H9 (cell line): ENCODE measurements at regions not wholly inside any gene's neighbourhood (a gene's known extent, or its start where the extent isn't known, plus 50 kb on each side); places are given as distances from the start of the nearest gene placed in this dataset.

Experiments
- DNase-seq: peaks from one replicate; pipeline ENCODE4 v3.0.0-alpha.2; 2017
- H2AFZ ChIP-seq: one replicate; pipeline ENCODE4 v1.6.1; 2013; ENCODE audit warnings: mild to moderate bottlenecking, low read length, control low read depth, moderate library complexity
- H2AK5ac ChIP-seq: 2 replicates; pipeline ENCODE4 v1.6.1; 2013; ENCODE audit warnings: low read length, control low read depth, mixed read lengths; ENCODE audit not compliant: insufficient read length
- H2BK120ac ChIP-seq: one replicate; pipeline ENCODE4 v1.6.1; 2013; ENCODE audit warnings: low read depth, mild to moderate bottlenecking, low read length, control low read depth, inconsistent platforms; ENCODE audit not compliant: poor library complexity, severe bottlenecking
- H2BK12ac ChIP-seq: 2 replicates; pipeline ENCODE4 v1.6.1; 2013; ENCODE audit warnings: low read length, control low read depth, mixed read lengths, low read depth; ENCODE audit not compliant: insufficient read length
- H2BK15ac ChIP-seq: 2 replicates; pipeline ENCODE4 v1.6.1; 2013; ENCODE audit warnings: low read depth, low read length, control low read depth
- H2BK20ac ChIP-seq: one replicate; pipeline ENCODE4 v1.6.1; 2013; ENCODE audit warnings: low read depth, mild to moderate bottlenecking, low read length, control low read depth, inconsistent platforms; ENCODE audit not compliant: poor library complexity, severe bottlenecking
- H2BK5ac ChIP-seq: 2 replicates; pipeline ENCODE4 v1.6.1; 2013; ENCODE audit warnings: low read length, control low read depth, mixed read lengths; ENCODE audit not compliant: insufficient read length
- H3K14ac ChIP-seq: 2 replicates; pipeline ENCODE4 v1.6.1; 2013; ENCODE audit warnings: low read length, control low read depth; ENCODE audit not compliant: insufficient read depth
- H3K18ac ChIP-seq: 2 replicates; pipeline ENCODE4 v1.6.1; 2013; ENCODE audit warnings: low read depth, mild to moderate bottlenecking, mixed read lengths, low read length, control low read depth; ENCODE audit not compliant: insufficient read length
- H3K23ac ChIP-seq: 2 replicates; pipeline ENCODE4 v1.6.1; 2013; ENCODE audit warnings: low read length, control low read depth, mixed read lengths, low read depth; ENCODE audit not compliant: insufficient read length
- H3K23me2 ChIP-seq: 2 replicates; pipeline ENCODE4 v1.6.1; 2013; ENCODE audit warnings: low read depth, mild to moderate bottlenecking, mixed read lengths, low read length, control low read depth; ENCODE audit not compliant: insufficient read length, poor library complexity, severe bottlenecking
- H3K27ac ChIP-seq: 2 replicates; pipeline ENCODE4 v1.5.1; 2013; ENCODE audit warnings: low read length, control low read depth, mixed read lengths, low read depth; ENCODE audit not compliant: insufficient read length
- H3K27me3 ChIP-seq: 2 replicates; pipeline ENCODE4 v1.6.1; 2013; ENCODE audit warnings: low read length, control low read depth, inconsistent platforms; ENCODE audit not compliant: insufficient read depth
- H3K4ac ChIP-seq: 2 replicates; pipeline ENCODE4 v1.6.1; 2013; ENCODE audit warnings: low read depth, mild to moderate bottlenecking, control low read depth, inconsistent platforms, low read length, moderate library complexity
- H3K4me1 ChIP-seq: 2 replicates; pipeline ENCODE4 v1.6.1; 2013; ENCODE audit warnings: low read length, control low read depth, inconsistent platforms; ENCODE audit not compliant: insufficient read depth
- H3K4me2 ChIP-seq: 2 replicates; pipeline ENCODE4 v1.6.1; 2013; ENCODE audit warnings: low read length, control low read depth, mixed read lengths; ENCODE audit not compliant: insufficient read length, insufficient read depth
- H3K56ac ChIP-seq: 2 replicates; pipeline ENCODE4 v1.6.1; 2013; ENCODE audit warnings: low read depth, mild to moderate bottlenecking, mixed read lengths, low read length, control low read depth; ENCODE audit not compliant: insufficient read length
- H3K79me1 ChIP-seq: 2 replicates; pipeline ENCODE4 v1.6.1; 2013; ENCODE audit warnings: low read depth, mild to moderate bottlenecking, moderate library complexity, low read length, control low read depth, inconsistent platforms; ENCODE audit not compliant: insufficient read depth, poor library complexity, severe bottlenecking
- H3K79me2 ChIP-seq: 2 replicates; pipeline ENCODE4 v1.6.1; 2013; ENCODE audit warnings: low read length, control low read depth, inconsistent platforms; ENCODE audit not compliant: insufficient read depth
- H3K9ac ChIP-seq: 2 replicates; pipeline ENCODE4 v1.6.1; 2013; ENCODE audit warnings: low read length, control low read depth, mixed read lengths; ENCODE audit not compliant: insufficient read length; ENCODE audit errors: extremely low read depth
- H3K9me3 ChIP-seq: one replicate; pipeline ENCODE4 v1.6.1; 2013; ENCODE audit warnings: low read depth, low read length, inconsistent platforms; ENCODE audit not compliant: control insufficient read depth
- H3T11ph ChIP-seq: one replicate; pipeline ENCODE4 v1.6.1; 2013; ENCODE audit warnings: mild to moderate bottlenecking, low read length, control low read depth, inconsistent platforms
- H4K20me1 ChIP-seq: one replicate; pipeline ENCODE4 v1.6.1; 2013; ENCODE audit not compliant: control insufficient read depth, insufficient read length, insufficient read depth
- H4K5ac ChIP-seq: 2 replicates; pipeline ENCODE4 v1.6.1; 2013; ENCODE audit warnings: low read depth, mild to moderate bottlenecking, mixed read lengths, low read length, control low read depth; ENCODE audit not compliant: insufficient read length
- H4K8ac ChIP-seq: replicated peaks from 2 replicates; pipeline ENCODE4 v1.6.1; 2013; ENCODE audit warnings: low read length, control low read depth, mixed read lengths, low read depth; ENCODE audit not compliant: insufficient read length
- H4K91ac ChIP-seq: 2 replicates; pipeline ENCODE4 v1.6.1; 2013; ENCODE audit warnings: low read depth, mild to moderate bottlenecking, moderate library complexity, mixed read lengths, low read length, control low read depth; ENCODE audit not compliant: insufficient read length
- H3K27ac Mint-ChIP-seq, 3 experiments: 2 replicates in 2 of 3; 3 replicates in 1 of 3; pipeline ENCODE4 v1.8.0; 2020 to 2021; ENCODE audit warnings: mixed read lengths in 3 of 3, mild to moderate bottlenecking in 1 of 3, moderate library complexity in 1 of 3
- H3K27me3 Mint-ChIP-seq: 2 replicates; pipeline ENCODE4 v1.8.0; 2021; ENCODE audit warnings: low read depth, mild to moderate bottlenecking, moderate library complexity, mixed read lengths
- H3K36me3 Mint-ChIP-seq, 3 experiments: 2 replicates in 2 of 3; 3 replicates in 1 of 3; pipeline ENCODE4 v1.8.0; 2020 to 2021; ENCODE audit warnings: low read depth in 3 of 3, mixed read lengths in 3 of 3; ENCODE audit not compliant: insufficient read depth in 1 of 3
- H3K4me1 Mint-ChIP-seq, 2 experiments: 2 replicates each; pipeline ENCODE4 v1.8.0; 2020; ENCODE audit warnings: mixed read lengths in 2 of 2
- H3K4me3 Mint-ChIP-seq, 2 experiments: 2 replicates in 1 of 2; 3 replicates in 1 of 2; pipeline ENCODE4 v1.8.0; 2020 to 2021; ENCODE audit warnings: mild to moderate bottlenecking in 2 of 2, mixed read lengths in 2 of 2, moderate library complexity in 1 of 2
- H3K9me3 Mint-ChIP-seq, 2 experiments: 2 replicates in 1 of 2; 3 replicates in 1 of 2; pipeline ENCODE4 v1.8.0; 2020; ENCODE audit warnings: mild to moderate bottlenecking in 2 of 2, mixed read lengths in 2 of 2, moderate library complexity in 1 of 2
- WGBS: extraction: QIAGEN DNeasy Blood & Tissue Kit; methylation state at CpG from one replicate; pipeline ENCODE4 v1.1.7; 2013; ENCODE audit warnings: missing lambda C conversion rate, low lambda C conversion rate, mixed read lengths; ENCODE audit not compliant: insufficient read length; ENCODE audit errors: extremely low coverage; 5-methylcytosine and 5-hydroxymethylcytosine counted together
- TF ChIP-seq, protein P1 (sequence below): fragments of 200-600 bp; sonication (generic); conservative IDR thresholded peaks from 3 replicates; pipeline ENCODE4 v1.8.0; 2021; ENCODE audit warnings: antibody characterized with exemption, mild to moderate bottlenecking

DNA sequence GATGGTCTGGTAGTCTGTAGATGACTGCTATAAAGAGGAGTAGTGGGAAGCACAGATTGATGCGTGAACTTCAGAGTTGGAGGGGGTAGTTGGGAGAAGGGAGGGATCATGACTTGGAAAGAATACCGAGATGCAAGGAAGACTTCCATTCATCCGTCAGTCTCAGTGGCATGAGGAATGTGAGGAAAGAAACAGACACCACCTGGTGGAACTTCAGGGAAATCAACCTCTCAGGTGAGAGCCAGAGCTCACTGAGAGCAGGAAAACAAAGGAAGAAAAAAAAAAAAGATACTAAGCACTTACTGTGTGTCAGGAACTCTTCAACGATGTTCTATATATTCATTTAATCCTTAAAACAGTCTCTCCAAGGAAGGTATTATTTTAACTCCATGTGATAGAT, 172.4 kb downstream of the OXSM start:
- no peaks in the 10 kb centered on the region for H3K4me1 Mint-ChIP-seq
- H3K9ac ChIP-seq, result no peak overlapping the region
- DNase-seq, result peak; percentile 72

More for the DNA sequence above, 172.4 kb downstream of the OXSM start:
- H4K20me1 ChIP-seq, result no peaks in the 10 kb centered on the region
- Mint-ChIP-seq H3K27ac (no peak overlapping the region), H3K36me3 (no peaks in the 10 kb centered on the region), H3K9me3 (no peaks in the 10 kb centered on the region), H3K27me3 (no peaks in the 10 kb centered on the region), H3K4me3 (no peak overlapping the region)
- TF ChIP-seq, protein P1, sequence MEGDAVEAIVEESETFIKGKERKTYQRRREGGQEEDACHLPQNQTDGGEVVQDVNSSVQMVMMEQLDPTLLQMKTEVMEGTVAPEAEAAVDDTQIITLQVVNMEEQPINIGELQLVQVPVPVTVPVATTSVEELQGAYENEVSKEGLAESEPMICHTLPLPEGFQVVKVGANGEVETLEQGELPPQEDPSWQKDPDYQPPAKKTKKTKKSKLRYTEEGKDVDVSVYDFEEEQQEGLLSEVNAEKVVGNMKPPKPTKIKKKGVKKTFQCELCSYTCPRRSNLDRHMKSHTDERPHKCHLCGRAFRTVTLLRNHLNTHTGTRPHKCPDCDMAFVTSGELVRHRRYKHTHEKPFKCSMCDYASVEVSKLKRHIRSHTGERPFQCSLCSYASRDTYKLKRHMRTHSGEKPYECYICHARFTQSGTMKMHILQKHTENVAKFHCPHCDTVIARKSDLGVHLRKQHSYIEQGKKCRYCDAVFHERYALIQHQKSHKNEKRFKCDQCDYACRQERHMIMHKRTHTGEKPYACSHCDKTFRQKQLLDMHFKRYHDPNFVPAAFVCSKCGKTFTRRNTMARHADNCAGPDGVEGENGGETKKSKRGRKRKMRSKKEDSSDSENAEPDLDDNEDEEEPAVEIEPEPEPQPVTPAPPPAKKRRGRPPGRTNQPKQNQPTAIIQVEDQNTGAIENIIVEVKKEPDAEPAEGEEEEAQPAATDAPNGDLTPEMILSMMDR, result peak; percentile 72
- no peak overlapping the region for H3K4ac ChIP-seq
- no peaks in the 10 kb centered on the region for H3K27me3 ChIP-seq
- H2BK20ac ChIP-seq, result no peak overlapping the region
- H3K23me2 ChIP-seq, result no peaks in the 10 kb centered on the region
- H3K14ac ChIP-seq, result no peak overlapping the region
- H3K18ac ChIP-seq, result no peak overlapping the region
- H4K5ac ChIP-seq, result no peak overlapping the region
- H3T11ph ChIP-seq, result no peak overlapping the region
- H2AFZ ChIP-seq, result no peak overlapping the region
- no peak overlapping the region for H3K23ac ChIP-seq
- no peaks in the 10 kb centered on the region for H3K79me1 ChIP-seq
- no peaks in the 10 kb centered on the region for H3K4me1 ChIP-seq
- no peak overlapping the region for H4K8ac ChIP-seq
- no peak overlapping the region for H2BK12ac ChIP-seq
- no peak overlapping the region for H2BK15ac ChIP-seq
- H2BK120ac ChIP-seq, result no peak overlapping the region
- H3K79me2 ChIP-seq, result no peaks in the 10 kb centered on the region
- H2BK5ac ChIP-seq, result no peak overlapping the region
- H3K4me2 ChIP-seq, result no peak overlapping the region
- no peak overlapping the region for H4K91ac ChIP-seq
- no peak overlapping the region for H2AK5ac ChIP-seq
- no peak overlapping the region for H3K27ac ChIP-seq
- no peak overlapping the region for H3K56ac ChIP-seq
- H3K9me3 ChIP-seq, result no peaks in the 10 kb centered on the region
- no CpG with 5 or more reads among the region's 4 CpGs for WGBS
